Astrocyte (in vitro differentiated cells and primary cell): ENCODE measurements at regions not wholly inside any gene's neighbourhood (a gene's known extent, or its start where the extent isn't known, plus 50 kb on each side); places are given as distances from the start of the nearest gene placed in this dataset.

ENCODE experiments used
- DNase-seq: peaks from one replicate; pipeline ENCODE4 v3.0.0-alpha.2; 2010; ENCODE audit warnings: low read depth
- FAIRE-seq: peaks from 2 replicates; lab custom pipeline; 2011; peaks lifted over from hg19 to GRCh38; lab: Jason Lieb, UNC
- H2AFZ ChIP-seq: 2 replicates; pipeline ENCODE4 v1.6.0; 2012; ENCODE audit warnings: low read depth, low read length, inconsistent platforms
- H3K27ac ChIP-seq: 2 replicates; pipeline ENCODE4 v1.5.1; 2011; ENCODE audit warnings: low read depth, low read length, inconsistent platforms
- H3K27me3 ChIP-seq: 2 replicates; pipeline ENCODE4 v1.6.0; 2011; ENCODE audit warnings: low read length, inconsistent platforms; ENCODE audit not compliant: insufficient read depth
- H3K36me3 ChIP-seq: 2 replicates; pipeline ENCODE4 v1.5.1; 2011; ENCODE audit warnings: low read length, inconsistent platforms; ENCODE audit not compliant: insufficient read depth
- H3K4me1 ChIP-seq: 2 replicates; pipeline ENCODE4 v1.5.1; 2011; ENCODE audit warnings: low read length, inconsistent platforms; ENCODE audit not compliant: insufficient read depth
- H3K4me2 ChIP-seq: 2 replicates; pipeline ENCODE4 v1.6.0; 2012; ENCODE audit warnings: low read length, inconsistent platforms
- H3K4me3 ChIP-seq: 2 replicates; pipeline ENCODE4 v1.5.1; 2011; ENCODE audit warnings: low read depth, mild to moderate bottlenecking, low read length, inconsistent platforms; ENCODE audit not compliant: insufficient read depth
- H3K79me2 ChIP-seq: 2 replicates; pipeline ENCODE4 v1.6.0; 2012; ENCODE audit warnings: mild to moderate bottlenecking, low read length, inconsistent platforms; ENCODE audit not compliant: insufficient read depth
- H3K9ac ChIP-seq: 2 replicates; pipeline ENCODE4 v1.6.0; 2012; ENCODE audit warnings: mild to moderate bottlenecking, low read length, inconsistent platforms
- H3K9me3 ChIP-seq: 2 replicates; pipeline ENCODE4 v1.5.1; 2012; ENCODE audit warnings: low read depth, mild to moderate bottlenecking, low read length, inconsistent platforms; ENCODE audit not compliant: insufficient read depth
- H4K20me1 ChIP-seq: 2 replicates; pipeline ENCODE4 v1.6.0; 2012; ENCODE audit warnings: low read length, inconsistent platforms; ENCODE audit not compliant: insufficient read depth
- H3K27ac Mint-ChIP-seq: one replicate; pipeline ENCODE4 v1.8.0; 2021; ENCODE audit warnings: mild to moderate bottlenecking, mixed read lengths; ENCODE audit not compliant: unreplicated experiment
- H3K27me3 Mint-ChIP-seq: one replicate; pipeline ENCODE4 v1.8.0; 2021; ENCODE audit warnings: low read depth, mixed read lengths; ENCODE audit not compliant: unreplicated experiment
- H3K36me3 Mint-ChIP-seq: one replicate; pipeline ENCODE4 v1.8.0; 2021; ENCODE audit warnings: low read depth, mixed read lengths; ENCODE audit not compliant: unreplicated experiment
- H3K4me1 Mint-ChIP-seq: one replicate; pipeline ENCODE4 v1.8.0; 2021; ENCODE audit warnings: low read depth, mixed read lengths; ENCODE audit not compliant: unreplicated experiment
- H3K4me3 Mint-ChIP-seq: one replicate; pipeline ENCODE4 v1.8.0; 2021; ENCODE audit warnings: mild to moderate bottlenecking, moderate library complexity, mixed read lengths; ENCODE audit not compliant: unreplicated experiment
- H3K9me3 Mint-ChIP-seq: one replicate; pipeline ENCODE4 v1.8.0; 2021; ENCODE audit warnings: mild to moderate bottlenecking, mixed read lengths; ENCODE audit not compliant: unreplicated experiment
- CTCF ChIP-seq: IDR thresholded peaks from 2 replicates; pipeline ENCODE4 v1.5.1; 2011; ENCODE audit warnings: low read depth, mild to moderate bottlenecking, inconsistent platforms, low read length, moderate library complexity; ENCODE audit not compliant: insufficient read depth
- EZH2 ChIP-seq: IDR thresholded peaks from 2 replicates; pipeline ENCODE4 v1.6.1; 2012; ENCODE audit warnings: mild to moderate bottlenecking, low read length, inconsistent platforms; ENCODE audit not compliant: insufficient read depth

- H3K4me3 Mint-ChIP-seq: no peak overlapping the region
- H3K27ac Mint-ChIP-seq: no peak overlapping the region
- Histone ChIP-seq H3K9ac (no peak overlapping the region), H3K27me3 (no peaks in the 10 kb centered on the region), H4K20me1 (no peaks in the 10 kb centered on the region), H3K9me3 (no peaks in the 10 kb centered on the region), H3K4me1 (no peaks in the 10 kb centered on the region), H3K4me2 (no peak overlapping the region), H3K4me3 (no peak overlapping the region), H2AFZ (no peak overlapping the region), H3K36me3 (no peaks in the 10 kb centered on the region), H3K79me2 (no peaks in the 10 kb centered on the region), H3K27ac (no peak overlapping the region)
- TF ChIP-seq EZH2 (no peak), CTCF (no peak)
- FAIRE-seq (no peak), DNase-seq (no peak)
- peaks cover 13% of the 10 kb centered on the region for H3K4me1 Mint-ChIP-seq
- H3K9me3 Mint-ChIP-seq: peaks cover 2% of the 10 kb centered on the region
- peaks cover 5% of the 10 kb centered on the region for H3K27me3 Mint-ChIP-seq
- H3K36me3 Mint-ChIP-seq: no peaks in the 10 kb centered on the region
Observed at GRCh38 chr22:49646876-49647275, 180.8 kb downstream of the BRD1 start.

- Histone ChIP-seq H3K9ac (no peak overlapping the region), H2AFZ (no peak overlapping the region), H3K79me2 (no peaks in the 10 kb centered on the region), H4K20me1 (no peaks in the 10 kb centered on the region), H3K4me2 (no peak overlapping the region), H3K4me3 (no peak overlapping the region), H3K4me1 (no peaks in the 10 kb centered on the region), H3K27me3 (no peaks in the 10 kb centered on the region), H3K36me3 (no peaks in the 10 kb centered on the region), H3K27ac (no peak overlapping the region), H3K9me3 (no peaks in the 10 kb centered on the region)
- Mint-ChIP-seq H3K4me3 (no peak overlapping the region), H3K4me1 (peaks cover 10% of the 10 kb centered on the region), H3K27me3 (peaks cover 13% of the 10 kb centered on the region), H3K9me3 (peaks cover 2% of the 10 kb centered on the region), H3K36me3 (no peaks in the 10 kb centered on the region), H3K27ac (no peak overlapping the region)
- FAIRE-seq: no peak
- TF ChIP-seq EZH2 (no peak), CTCF (no peak)
- no peak for DNase-seq
Observed at GRCh38 chr22:49645791-49646550, 181.7 kb downstream of the BRD1 start.

- no peaks in the 10 kb centered on the region for H3K9me3 ChIP-seq
- H4K20me1 ChIP-seq: no peaks in the 10 kb centered on the region
- FAIRE-seq (no peak), DNase-seq (no peak)
- H3K9ac ChIP-seq: no peak overlapping the region
- TF ChIP-seq CTCF (no peak), EZH2 (no peak)
- H3K4me2 ChIP-seq: no peak overlapping the region
- no peak overlapping the region for H3K4me3 Mint-ChIP-seq
- no peak overlapping the region for H2AFZ ChIP-seq
- no peaks in the 10 kb centered on the region for H3K36me3 Mint-ChIP-seq
- H3K27me3 Mint-ChIP-seq: peaks cover 14% of the 10 kb centered on the region
- H3K4me1 Mint-ChIP-seq: peaks cover 4% of the 10 kb centered on the region
- peaks cover 2% of the 10 kb centered on the region for H3K9me3 Mint-ChIP-seq
- no peak overlapping the region for H3K27ac ChIP-seq
- H3K79me2 ChIP-seq: no peaks in the 10 kb centered on the region
- H3K27ac Mint-ChIP-seq: no peak overlapping the region
- no peak overlapping the region for H3K4me3 ChIP-seq
- H3K27me3 ChIP-seq: no peaks in the 10 kb centered on the region
- no peaks in the 10 kb centered on the region for H3K4me1 ChIP-seq
- H3K36me3 ChIP-seq: no peaks in the 10 kb centered on the region
Observed at GRCh38 chr22:49645257-49645656, 182.4 kb downstream of the BRD1 start.
